ENCODE measurements at regions not wholly inside any gene's neighbourhood (a gene's known extent, or its start where the extent isn't known, plus 50 kb on each side); places are given as distances from the start of the nearest gene placed in this dataset.

GRCh38 chr3:168678730-168679129 lies 583.0 kb upstream of the GOLIM4 start:
- no peak for TF ChIP-seq CTCF (IDR thresholded peaks at IDR 0.05; ENCODE audit: insufficient read depth, low read length)
- TF ChIP-seq POLR2AphosphoS5 (IDR thresholded peaks at IDR 0.05; ENCODE audit: low read depth) = no peak

All from HL-60 (cell line).